Activated CD8-positive, alpha-beta memory T cell treated with anti-CD3 and anti-CD28 coated beads, Interleukin-2, amount 10 ng/mL, durations not matched to agents 7 days and 5 days (primary cell): ENCODE measurements at regions not wholly inside any gene's neighbourhood (a gene's known extent, or its start where the extent isn't known, plus 50 kb on each side); places are given as distances from the start of the nearest gene placed in this dataset.
"Not testable (repeated sequence)": the region's sequence is repeated elsewhere in the genome, so short reads cannot be mapped to it uniquely, and the experiment has no call there.

Experiments used
- ATAC-seq: fragments of 150-1000 bp; cut with Tn5 transposase; one replicate; pipeline ENCODE4 v1.10.0; 2021; ENCODE audit warnings: moderate library complexity
- CTCF ChIA-PET: fragments of 350-600 bp; sonication (Branson Sonifier 250); formaldehyde crosslinking; loops from one replicate; lab custom pipeline; 2021; ENCODE audit warnings: antibody characterized with exemption; lab: Charles Lee
- DNase-seq: peaks from one replicate; pipeline ENCODE4 v3.0.0-alpha.2; 2020
- H3K27ac Mint-ChIP-seq: one replicate; pipeline ENCODE4 v1.8.0; 2021; ENCODE audit warnings: mild to moderate bottlenecking, mixed read lengths
- H3K27me3 Mint-ChIP-seq: one replicate; pipeline ENCODE4 v1.8.0; 2021; ENCODE audit warnings: mixed read lengths
- H3K36me3 Mint-ChIP-seq: one replicate; pipeline ENCODE4 v1.8.0; 2021; ENCODE audit warnings: mild to moderate bottlenecking, mixed read lengths
- H3K4me1 Mint-ChIP-seq: one replicate; pipeline ENCODE4 v1.8.0; 2021; ENCODE audit warnings: mixed read lengths
- H3K4me3 Mint-ChIP-seq: one replicate; pipeline ENCODE4 v1.8.0; 2021; ENCODE audit warnings: mild to moderate bottlenecking, moderate library complexity, mixed read lengths
- H3K9me3 Mint-ChIP-seq: one replicate; pipeline ENCODE4 v1.8.0; 2022; ENCODE audit warnings: low read depth, mixed read lengths

DNA sequence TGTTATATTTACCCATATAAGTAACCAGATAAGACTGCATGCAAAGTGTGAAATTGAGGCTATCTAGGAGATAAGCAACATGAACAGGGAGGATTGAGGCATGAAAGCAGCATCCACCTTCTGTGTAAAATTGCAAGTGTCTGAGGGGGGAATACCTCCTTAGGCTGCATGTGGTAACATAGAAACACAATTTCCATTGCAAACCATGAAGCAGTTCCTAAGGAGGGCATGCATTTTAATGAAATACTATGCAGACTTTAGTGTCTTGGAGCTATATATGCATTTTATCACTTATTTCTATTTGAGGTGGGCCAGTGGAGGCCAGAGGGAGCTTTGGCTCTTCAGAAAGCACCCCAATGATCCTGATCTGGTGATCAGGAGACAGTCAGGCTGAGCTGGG is 160.2 kb downstream of the C11orf91 start:
- DNase-seq = no peak
- ATAC-seq = no peak
- CTCF ChIA-PET = no interaction called here
- Mint-ChIP-seq H3K4me1 (peaks cover 34% of the 10 kb centered on the region), H3K27ac (no peak overlapping the region), H3K9me3 (no peaks in the 10 kb centered on the region), H3K4me3 (no peak overlapping the region), H3K36me3 (no peaks in the 10 kb centered on the region), H3K27me3 (peaks cover 38% of the 10 kb centered on the region)

DNA sequence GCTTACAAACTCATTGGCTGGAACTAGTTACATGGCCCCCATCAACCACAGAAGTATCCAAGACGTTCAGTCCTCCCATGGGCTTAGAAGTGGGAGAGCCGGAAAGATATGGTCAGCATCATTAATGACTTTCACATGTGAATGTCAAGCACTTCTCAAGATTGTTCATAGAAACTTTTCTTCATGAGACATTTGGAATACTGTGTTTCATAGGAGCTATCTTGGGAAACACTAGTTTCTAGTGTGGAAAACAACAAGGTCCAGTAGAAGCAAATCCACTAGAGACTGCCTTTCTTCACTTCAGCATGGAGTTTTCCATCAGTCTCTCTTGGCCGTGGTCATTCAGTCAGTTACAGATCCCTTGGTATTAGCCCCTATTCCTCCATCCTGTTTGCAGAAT is 160.9 kb downstream of the C11orf91 start:
- CTCF ChIA-PET = no interaction called here

DNA sequence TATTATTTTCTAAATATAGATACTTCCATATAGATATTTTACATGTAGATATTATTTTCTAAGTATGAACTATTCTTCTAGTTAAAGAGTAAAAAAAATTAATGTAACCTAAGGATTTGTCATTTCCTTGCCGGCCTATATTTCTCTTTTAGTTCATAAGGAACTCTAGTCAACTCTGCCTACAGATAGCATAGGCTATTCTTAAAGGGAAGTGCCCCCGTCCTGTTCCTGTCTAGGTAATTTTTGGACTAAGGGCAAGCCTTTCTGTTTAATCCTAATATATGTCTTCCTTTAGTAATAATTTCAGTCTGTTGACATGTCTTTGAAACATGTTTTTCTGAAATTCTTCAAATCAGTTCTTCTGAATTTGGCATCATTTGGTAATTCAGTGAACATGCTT is 161.9 kb downstream of the C11orf91 start:
- Mint-ChIP-seq H3K9me3 (no peaks in the 10 kb centered on the region), H3K27me3 (peaks cover 41% of the 10 kb centered on the region), H3K4me1 (peaks cover 34% of the 10 kb centered on the region), H3K36me3 (no peaks in the 10 kb centered on the region), H3K4me3 (no peak overlapping the region), H3K27ac (no peak overlapping the region)
- CTCF ChIA-PET = no interaction called here
- no peak for DNase-seq
- no peak for ATAC-seq

More for the DNA sequence above, 160.9 kb downstream of the C11orf91 start:
- DNase-seq (no peak), ATAC-seq (no peak)
- H3K36me3 Mint-ChIP-seq = no peaks in the 10 kb centered on the region
- H3K4me3 Mint-ChIP-seq = no peak overlapping the region
- H3K27ac Mint-ChIP-seq = no peak overlapping the region
- peaks cover 34% of the 10 kb centered on the region for H3K4me1 Mint-ChIP-seq
- peaks cover 40% of the 10 kb centered on the region for H3K27me3 Mint-ChIP-seq
- H3K9me3 Mint-ChIP-seq = no peaks in the 10 kb centered on the region

DNA sequence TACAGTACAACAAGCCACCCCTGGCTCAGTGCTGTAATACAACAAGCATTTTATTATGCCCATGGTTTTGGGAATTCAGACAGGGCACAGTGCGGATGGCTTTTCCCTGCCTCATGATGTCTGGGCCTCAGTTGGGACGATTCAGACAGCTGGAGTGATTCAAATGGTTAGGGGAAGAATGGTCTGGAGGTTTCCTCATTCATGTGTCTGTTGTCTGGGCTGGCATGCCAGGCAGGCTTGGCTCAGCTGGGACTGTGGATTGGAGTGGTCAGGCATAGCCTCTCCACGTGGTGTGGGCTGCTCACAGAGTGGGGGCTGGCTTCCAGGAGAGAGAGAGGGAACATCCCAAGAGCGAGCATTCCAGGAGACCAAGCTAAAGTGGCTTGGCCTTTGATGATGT is 164.4 kb downstream of the C11orf91 start:
- CTCF ChIA-PET = no interaction called here
- H3K36me3 Mint-ChIP-seq = no peaks in the 10 kb centered on the region
- no peaks in the 10 kb centered on the region for H3K9me3 Mint-ChIP-seq
- no peak overlapping the region for H3K4me3 Mint-ChIP-seq
- H3K27ac Mint-ChIP-seq = no peak overlapping the region
- H3K4me1 Mint-ChIP-seq = peaks cover 20% of the 10 kb centered on the region
- peaks cover 33% of the 10 kb centered on the region for H3K27me3 Mint-ChIP-seq
- DNase-seq = no peak
- ATAC-seq = no peak

DNA sequence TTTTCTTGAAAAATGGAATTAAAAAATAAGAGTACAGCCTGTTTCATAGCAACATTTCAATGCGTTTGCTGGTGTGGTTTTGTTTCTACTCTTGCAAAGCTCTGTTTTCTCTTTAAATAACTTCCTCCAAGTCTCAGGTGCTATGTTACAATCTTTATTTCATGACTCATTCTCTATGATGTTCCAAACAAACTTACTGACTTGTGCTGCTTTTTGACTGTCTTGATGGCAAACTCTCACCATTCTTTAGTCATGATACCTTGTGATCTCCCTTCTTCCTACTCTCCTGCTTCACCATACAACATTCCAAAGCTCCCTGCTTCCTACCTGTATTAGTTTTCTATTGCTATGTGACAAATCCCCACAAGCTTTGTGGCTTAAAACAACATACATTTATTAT is 166.1 kb downstream of the C11orf91 start:
- Mint-ChIP-seq H3K27me3 (peaks cover 30% of the 10 kb centered on the region), H3K9me3 (no peaks in the 10 kb centered on the region), H3K4me3 (no peak overlapping the region), H3K36me3 (no peaks in the 10 kb centered on the region), H3K27ac (no peak overlapping the region), H3K4me1 (peaks cover 4% of the 10 kb centered on the region)
- ATAC-seq (no peak), DNase-seq (no peak)
- CTCF ChIA-PET = no interaction called here

DNA sequence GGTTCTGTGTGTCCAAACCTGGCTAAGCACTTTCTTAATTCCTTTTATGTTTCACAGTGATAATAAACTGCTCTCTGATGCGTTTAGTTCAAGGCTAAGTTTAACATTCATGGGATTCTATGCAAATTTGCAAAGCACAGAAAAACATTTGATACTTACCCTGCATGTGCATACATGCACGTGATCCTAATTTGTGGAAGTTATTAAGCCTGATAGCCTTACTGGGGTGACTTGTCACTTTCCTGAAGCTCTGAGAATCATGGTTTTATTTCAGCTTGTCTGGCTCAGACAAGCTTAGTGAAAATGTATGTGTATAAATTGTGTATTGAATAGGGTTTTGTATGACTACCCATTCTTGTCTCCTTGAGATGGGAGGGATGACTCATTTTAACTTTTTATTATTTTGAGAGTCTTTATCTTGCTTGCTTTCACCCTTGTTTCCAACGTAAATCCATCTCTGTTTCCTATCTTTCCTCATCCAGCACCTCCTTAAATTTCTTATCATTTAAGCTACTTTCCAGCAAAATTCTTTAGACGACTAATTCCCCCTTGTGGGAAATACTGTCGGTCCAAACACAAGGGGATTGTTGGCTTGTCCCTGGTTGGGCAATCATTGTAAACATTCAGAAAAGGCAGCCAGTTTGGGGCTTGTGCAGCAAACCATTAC is 167.1 kb downstream of the C11orf91 start:
- no peak overlapping the region for H3K27ac Mint-ChIP-seq
- no peaks in the 10 kb centered on the region for H3K36me3 Mint-ChIP-seq
- CTCF ChIA-PET = no interaction called here
- H3K27me3 Mint-ChIP-seq = peaks cover 22% of the 10 kb centered on the region
- H3K4me3 Mint-ChIP-seq = no peak overlapping the region
- ATAC-seq (no peak), DNase-seq (no peak)
- H3K4me1 Mint-ChIP-seq = no peaks in the 10 kb centered on the region
- no peaks in the 10 kb centered on the region for H3K9me3 Mint-ChIP-seq

DNA sequence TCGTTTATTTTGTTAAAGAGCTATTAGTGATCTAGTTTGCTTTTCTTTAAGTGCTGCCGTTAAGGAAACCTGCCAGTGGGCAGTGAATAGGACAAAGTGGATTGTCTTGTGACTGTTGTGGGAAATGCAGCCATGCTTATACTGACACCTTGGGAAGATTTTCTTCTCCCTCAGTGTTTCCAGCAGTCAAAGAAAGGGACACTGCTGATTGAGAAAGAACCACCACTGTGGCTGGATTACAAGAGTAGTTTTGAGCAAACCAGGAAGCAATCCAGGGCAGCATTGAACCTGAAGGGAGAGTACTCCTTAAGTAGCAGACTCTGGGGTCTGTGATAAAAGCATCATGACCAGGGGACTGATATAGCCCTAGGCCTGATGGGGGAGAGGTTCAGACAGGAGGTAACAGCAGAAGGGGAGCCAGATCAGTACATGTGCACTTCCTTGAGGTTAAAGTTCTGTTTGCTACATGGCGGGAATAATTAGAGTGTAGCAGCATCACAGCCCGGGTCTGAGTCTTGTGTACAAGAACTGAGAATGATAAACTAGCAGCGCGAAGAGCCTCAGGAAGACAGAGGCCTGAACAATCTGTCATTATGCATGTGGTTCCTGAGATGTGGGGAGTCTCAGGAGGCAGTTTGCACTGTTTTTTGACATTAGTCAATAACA is 167.8 kb downstream of the C11orf91 start:
- Mint-ChIP-seq H3K4me1 (no peaks in the 10 kb centered on the region), H3K4me3 (no peak overlapping the region), H3K27ac (no peak overlapping the region), H3K36me3 (no peaks in the 10 kb centered on the region), H3K27me3 (peaks cover 23% of the 10 kb centered on the region), H3K9me3 (no peaks in the 10 kb centered on the region)
- CTCF ChIA-PET = no interaction called here
- ATAC-seq = no peak
- DNase-seq = no peak

DNA sequence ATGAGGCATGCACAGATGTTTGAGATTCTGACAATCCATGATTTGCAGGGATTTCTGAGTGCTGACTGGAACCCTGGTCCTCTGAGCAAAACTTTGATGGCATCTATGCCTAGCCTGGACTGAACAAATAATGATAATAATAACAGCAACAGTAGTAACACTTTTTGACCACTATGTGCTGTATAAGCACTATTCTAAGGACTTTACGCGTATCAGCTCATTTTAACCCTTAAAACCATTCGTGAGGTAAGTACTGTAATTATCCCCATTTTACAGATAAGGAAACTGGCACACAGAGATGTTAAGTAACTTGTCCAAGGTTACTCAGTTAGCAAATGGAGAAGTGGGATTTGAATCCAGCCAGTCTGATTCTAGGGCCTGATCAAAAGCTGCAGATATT is 168.4 kb downstream of the C11orf91 start:
- no peaks in the 10 kb centered on the region for H3K4me1 Mint-ChIP-seq
- DNase-seq (no peak), ATAC-seq (no peak)
- peaks cover 26% of the 10 kb centered on the region for H3K27me3 Mint-ChIP-seq
- CTCF ChIA-PET = interaction anchor here (0.6 kb wide), 1 partner anchor 333 kb away, joined by 3 read pairs; no protein-coding TSS in a partner anchor
- no peaks in the 10 kb centered on the region for H3K9me3 Mint-ChIP-seq
- no peak overlapping the region for H3K4me3 Mint-ChIP-seq
- H3K27ac Mint-ChIP-seq = no peak overlapping the region
- H3K36me3 Mint-ChIP-seq = no peaks in the 10 kb centered on the region

DNA sequence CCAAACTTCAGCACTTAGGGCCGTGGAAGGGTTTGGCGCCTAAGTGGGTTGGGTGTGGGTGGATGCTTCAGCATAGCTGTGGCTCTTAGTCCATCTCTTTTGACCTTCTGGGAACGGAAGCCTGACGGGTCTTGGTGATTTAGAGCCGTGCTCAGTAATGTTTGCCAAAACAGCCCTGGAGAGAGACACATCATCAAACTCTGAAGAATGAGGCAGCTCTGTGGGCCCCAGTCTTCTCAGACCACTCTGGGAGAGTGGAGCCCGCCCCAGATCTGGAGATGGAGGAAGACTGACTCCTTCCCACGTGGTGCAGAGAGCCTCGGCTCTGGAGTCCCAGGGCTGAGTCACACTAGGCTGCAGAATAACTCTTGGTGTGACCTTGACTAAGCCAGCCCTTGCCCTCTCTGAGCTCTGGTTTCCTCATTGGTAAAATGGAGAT is 168.9 kb downstream of the C11orf91 start:
- Mint-ChIP-seq H3K4me1 (no peaks in the 10 kb centered on the region), H3K9me3 (peaks cover 5% of the 10 kb centered on the region), H3K36me3 (no peaks in the 10 kb centered on the region), H3K27me3 (peaks cover 24% of the 10 kb centered on the region), H3K27ac (no peak overlapping the region), H3K4me3 (no peak overlapping the region)
- ATAC-seq (no peak), DNase-seq (no peak)
- CTCF ChIA-PET = interaction anchor here (0.6 kb wide), 1 partner anchor 332 kb away, joined by 3 read pairs; no protein-coding TSS in a partner anchor

DNA sequence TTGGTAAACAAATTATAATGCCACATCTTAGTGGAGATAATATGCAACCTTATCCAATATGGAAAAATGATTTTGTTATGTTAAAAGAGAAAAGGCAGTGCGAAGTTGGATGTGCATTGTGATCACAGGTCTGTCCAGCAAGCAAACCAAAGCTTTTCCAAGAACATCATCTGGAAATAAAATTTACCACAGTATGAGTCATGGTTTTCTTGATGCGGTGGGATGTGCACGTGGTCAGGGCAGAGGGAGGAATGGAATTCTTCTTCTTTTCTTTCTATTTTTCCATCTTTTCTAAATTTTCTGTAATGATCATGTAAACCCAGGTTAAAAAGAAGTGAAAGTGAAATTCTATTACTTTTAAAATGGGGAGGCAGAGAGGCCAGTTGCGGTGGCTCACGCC is 169.8 kb downstream of the C11orf91 start:
- CTCF ChIA-PET = no interaction called here
- no peak for ATAC-seq
- Mint-ChIP-seq H3K36me3 (no peaks in the 10 kb centered on the region), H3K27ac (no peak overlapping the region), H3K9me3 (peaks cover 5% of the 10 kb centered on the region), H3K4me3 (no peak overlapping the region), H3K4me1 (no peaks in the 10 kb centered on the region), H3K27me3 (peaks cover 18% of the 10 kb centered on the region)
- no peak for DNase-seq

DNA sequence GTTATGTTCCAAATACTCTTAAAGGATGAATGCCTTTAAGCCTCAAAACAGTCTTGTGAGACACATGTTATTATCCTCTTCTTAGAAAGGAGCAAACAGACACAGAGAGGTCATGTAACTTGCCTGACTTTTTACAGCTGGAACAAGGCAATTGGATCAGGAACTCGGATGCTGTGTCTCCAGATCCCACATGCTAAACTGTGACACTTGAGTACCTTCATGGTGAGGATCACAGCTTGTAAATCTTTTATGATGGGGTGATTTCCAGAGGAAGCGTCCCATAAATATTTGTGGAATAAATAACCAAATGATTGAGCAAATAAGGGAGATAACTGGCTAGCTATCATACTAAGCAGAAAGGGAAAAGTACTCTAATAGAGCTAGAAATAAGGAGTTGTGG is 171.2 kb downstream of the C11orf91 start:
- Mint-ChIP-seq H3K36me3 (no peaks in the 10 kb centered on the region), H3K4me3 (no peak overlapping the region), H3K4me1 (no peaks in the 10 kb centered on the region), H3K27ac (no peak overlapping the region), H3K27me3 (peaks cover 22% of the 10 kb centered on the region), H3K9me3 (peaks cover 5% of the 10 kb centered on the region)
- ATAC-seq = no peak
- CTCF ChIA-PET = no interaction called here
- no peak for DNase-seq

DNA sequence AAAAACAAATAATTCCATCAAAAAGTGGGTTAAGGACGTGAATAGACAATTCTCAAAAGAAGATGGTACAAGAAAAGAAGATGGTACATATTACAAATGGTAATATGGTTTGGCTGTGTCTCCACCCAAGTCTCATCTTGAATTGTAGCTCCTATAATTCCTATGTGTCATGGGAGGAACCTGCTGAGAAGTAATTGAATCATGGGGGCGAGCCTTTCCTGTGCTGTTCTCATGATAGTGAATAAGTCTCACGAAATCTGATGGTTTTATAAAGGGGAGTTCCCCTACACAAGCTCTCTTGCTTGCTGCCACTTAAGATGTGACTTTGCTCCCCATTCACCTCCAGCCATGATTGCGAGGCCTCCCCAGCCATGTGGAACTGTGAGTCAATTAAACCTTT is 172.9 kb downstream of the C11orf91 start:
- H3K27ac Mint-ChIP-seq, CTCF ChIA-PET, ATAC-seq, H3K36me3 Mint-ChIP-seq, DNase-seq, H3K9me3 Mint-ChIP-seq, H3K4me1 Mint-ChIP-seq, H3K4me3 Mint-ChIP-seq: not testable (repeated sequence)
- H3K27me3 Mint-ChIP-seq = peaks cover 25% of the 10 kb centered on the region

DNA sequence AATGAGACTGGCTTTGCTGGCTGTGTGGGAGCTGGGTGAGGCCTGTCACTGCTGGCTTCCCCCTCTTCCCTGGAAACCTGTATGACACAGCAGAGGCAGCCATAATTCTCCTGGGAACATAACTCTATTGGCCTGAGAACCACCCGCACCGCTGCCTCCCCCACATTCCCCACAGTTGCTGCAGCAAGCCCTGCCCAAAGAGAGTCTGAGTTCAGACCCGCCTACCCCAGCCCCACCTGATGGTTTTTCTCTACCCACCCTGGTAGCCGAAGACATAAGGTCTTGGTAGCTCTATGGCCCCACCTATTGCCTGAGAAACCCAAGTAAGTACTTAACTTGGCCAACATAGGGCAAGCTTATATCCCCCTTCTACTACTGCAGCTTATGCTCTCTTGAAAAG is 174.8 kb downstream of the C11orf91 start:
- CTCF ChIA-PET = no interaction called here

DNA sequence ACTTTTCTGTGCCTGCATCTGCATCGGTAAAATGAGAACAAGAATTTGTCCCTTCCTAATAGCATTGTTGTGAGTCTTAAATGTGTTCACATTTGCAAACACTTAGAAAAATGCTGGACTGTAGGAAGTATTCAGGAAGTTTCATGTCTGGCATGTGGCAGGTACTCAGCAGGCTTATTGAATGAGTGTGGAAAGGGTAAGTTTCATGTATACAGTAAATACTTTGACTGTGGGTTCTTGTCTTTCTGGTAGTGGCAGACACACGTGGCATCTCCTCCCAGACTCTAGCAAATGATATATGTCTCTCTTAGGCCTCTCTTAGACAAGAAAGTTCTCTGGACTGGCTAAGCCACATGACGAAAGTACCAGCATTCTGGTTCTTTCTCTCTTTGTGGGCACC is 179.2 kb downstream of the C11orf91 start:
- no peak overlapping the region for H3K4me3 Mint-ChIP-seq
- ATAC-seq = no peak
- CTCF ChIA-PET = no interaction called here

More for the DNA sequence above, 174.8 kb downstream of the C11orf91 start:
- peaks cover 5% of the 10 kb centered on the region for H3K9me3 Mint-ChIP-seq
- H3K27me3 Mint-ChIP-seq = peaks cover 23% of the 10 kb centered on the region
- DNase-seq = no peak
- ATAC-seq = no peak
- H3K27ac Mint-ChIP-seq = no peak overlapping the region
- no peak overlapping the region for H3K4me3 Mint-ChIP-seq
- H3K36me3 Mint-ChIP-seq = no peaks in the 10 kb centered on the region
- no peaks in the 10 kb centered on the region for H3K4me1 Mint-ChIP-seq

More for the DNA sequence above, 179.2 kb downstream of the C11orf91 start:
- no peak overlapping the region for H3K27ac Mint-ChIP-seq
- no peaks in the 10 kb centered on the region for H3K9me3 Mint-ChIP-seq
- H3K4me1 Mint-ChIP-seq = no peaks in the 10 kb centered on the region
- no peaks in the 10 kb centered on the region for H3K36me3 Mint-ChIP-seq
- DNase-seq = no peak
- H3K27me3 Mint-ChIP-seq = peaks cover 31% of the 10 kb centered on the region
